Activated CD4-positive, alpha-beta T cell treated with anti-CD3 and anti-CD28 coated beads, Interleukin-2, amount 50 U/mL, for 48 hours (primary cell): ENCODE measurements at regions not wholly inside any gene's neighbourhood (a gene's known extent, or its start where the extent isn't known, plus 50 kb on each side); places are given as distances from the start of the nearest gene placed in this dataset.
"Not testable (repeated sequence)": the region's sequence is repeated elsewhere in the genome, so short reads cannot be mapped to it uniquely, and the experiment has no call there.

ENCODE experiments used
- DNase-seq, 2 experiments: peaks; one replicate each; pipeline ENCODE4 v3.0.0-alpha.2; 2020

- no peak for DNase-seq
These were observed 739.1 kb upstream of the ATXN7L3B start for GRCh38 chr12:73798523-73798922.

GRCh38 chr12:73815072-73815645 lies 722.5 kb upstream of the ATXN7L3B start:
- no peak for DNase-seq

GRCh38 chr12:73817161-73817560 lies 720.5 kb upstream of the ATXN7L3B start:
- no peak for DNase-seq

- no peak for DNase-seq
These were observed 703.9 kb upstream of the ATXN7L3B start for GRCh38 chr12:73833746-73834145.

DNA sequence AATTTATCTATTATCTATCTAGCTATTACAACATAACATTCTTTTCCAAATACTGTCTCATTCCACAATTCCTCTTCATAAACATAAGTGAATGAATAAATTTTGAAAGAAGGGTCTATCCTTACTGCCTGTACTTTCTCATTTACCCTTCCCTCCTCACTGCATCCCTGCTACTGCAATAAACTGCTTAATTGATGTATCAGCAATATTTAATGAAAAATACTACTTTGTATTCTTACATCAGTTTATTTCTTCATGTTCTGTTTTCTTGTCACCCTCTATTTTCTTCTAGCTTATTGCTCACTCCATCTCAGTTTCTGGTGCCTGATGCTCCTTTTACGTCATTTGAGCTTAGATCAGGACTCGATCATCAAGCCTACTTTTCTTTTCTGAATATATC lies 695.7 kb upstream of the ATXN7L3B start:
- DNase-seq: no peak

DNA sequence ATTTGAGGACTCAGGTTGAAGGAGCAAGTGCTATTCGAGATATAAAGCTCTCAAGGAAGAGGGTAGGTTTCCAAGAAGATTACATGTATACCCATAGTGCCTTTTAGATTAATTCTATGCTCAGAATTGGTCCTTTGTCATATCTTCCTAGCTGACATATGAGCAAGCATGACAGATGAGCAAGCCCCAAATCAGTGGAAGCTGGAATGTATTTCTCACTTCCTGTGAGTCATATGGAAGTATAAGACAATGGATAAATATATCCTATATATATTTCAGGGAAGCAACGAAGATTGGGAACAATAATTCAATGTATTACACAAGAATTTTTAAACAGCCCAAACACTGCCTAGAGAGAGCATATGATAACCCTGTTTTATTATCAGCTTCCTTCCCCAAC lies 674.1 kb upstream of the ATXN7L3B start:
- no peak for DNase-seq

GRCh38 chr12:73867147-73867546 lies 670.5 kb upstream of the ATXN7L3B start:
- no peak for DNase-seq

GRCh38 chr12:73877291-73877690 lies 660.3 kb upstream of the ATXN7L3B start:
- DNase-seq: not testable (repeated sequence)

GRCh38 chr12:73892201-73892600 lies 645.4 kb upstream of the ATXN7L3B start:
- no peak for DNase-seq

- no peak for DNase-seq
These were observed 639.0 kb upstream of the ATXN7L3B start for GRCh38 chr12:73898645-73899044.

GRCh38 chr12:73902260-73902659 lies 635.4 kb upstream of the ATXN7L3B start:
- DNase-seq: no peak

DNA sequence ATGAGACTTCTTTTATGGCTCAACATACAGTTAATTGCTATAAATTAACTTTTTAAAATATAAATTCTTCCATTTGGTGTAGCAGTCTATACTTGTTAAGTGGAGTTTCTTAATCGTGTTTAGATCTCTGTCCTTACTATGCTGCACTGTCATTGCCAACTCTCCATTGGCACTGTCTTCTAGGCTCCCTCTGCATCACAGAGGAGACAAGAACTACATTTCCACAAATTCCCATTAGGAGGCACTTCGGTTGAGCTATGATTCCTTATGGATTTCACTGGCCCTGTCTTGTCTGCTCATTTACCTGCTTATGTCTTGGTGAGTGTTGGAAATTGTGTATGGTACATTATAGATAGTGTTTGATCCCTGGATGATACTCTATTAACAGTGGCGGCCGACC lies 630.9 kb upstream of the ATXN7L3B start:
- DNase-seq: no peak

GRCh38 chr12:73935817-73936216 lies 601.8 kb upstream of the ATXN7L3B start:
- no peak for DNase-seq

DNA sequence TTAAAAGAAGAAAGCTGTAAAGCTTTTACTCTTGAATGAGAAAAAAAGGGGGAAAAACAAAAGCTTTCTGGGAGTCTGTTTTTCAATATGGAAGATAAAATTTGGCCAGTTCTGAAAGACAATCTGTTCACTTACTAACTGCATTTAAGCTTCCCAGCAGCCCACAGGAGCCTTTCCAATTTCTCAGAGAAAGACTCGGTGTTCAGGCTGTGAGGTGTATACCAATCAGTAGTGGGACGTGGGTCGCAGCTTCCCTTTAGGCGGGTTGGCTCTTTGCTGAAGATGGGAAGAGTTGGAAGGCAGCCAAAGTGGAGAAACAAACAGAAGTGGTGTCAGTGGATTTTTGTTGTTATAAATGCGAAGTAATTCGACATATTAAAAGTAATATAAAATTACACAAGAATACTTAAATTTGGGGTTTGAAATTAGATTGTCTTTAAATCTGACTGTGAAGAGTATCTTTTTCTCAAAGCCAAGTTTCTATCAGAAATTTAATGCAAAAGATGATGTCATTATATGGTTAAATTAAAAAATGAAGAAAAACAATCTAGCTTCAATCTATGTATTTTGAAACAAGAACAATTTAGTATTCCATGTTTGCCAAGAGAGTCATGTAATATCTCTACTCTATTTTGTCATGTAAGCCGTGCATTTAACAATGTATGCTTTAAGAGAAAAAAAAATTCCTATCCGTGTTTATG lies 590.2 kb upstream of the ATXN7L3B start:
- DNase-seq: no peak

DNA sequence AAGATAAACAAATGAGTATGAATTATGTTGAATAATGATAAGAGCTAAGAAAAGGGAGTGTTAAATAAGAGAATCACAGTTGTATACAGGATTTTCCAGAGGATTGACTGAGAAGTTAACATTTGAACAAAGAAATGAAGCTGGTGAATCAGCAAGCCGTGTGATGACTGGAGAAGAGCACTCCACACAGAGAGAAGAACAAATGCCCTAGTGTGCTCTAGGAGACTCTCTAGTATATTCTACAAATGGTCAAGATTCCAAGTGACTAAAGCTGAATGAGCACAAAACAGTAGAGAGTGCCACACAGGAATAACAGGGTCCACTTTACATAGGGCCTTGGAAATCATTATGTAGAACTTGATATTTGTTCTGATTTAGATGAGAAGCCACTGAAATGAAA lies 587.1 kb upstream of the ATXN7L3B start:
- no peak for DNase-seq

GRCh38 chr12:73951956-73952703 lies 585.5 kb upstream of the ATXN7L3B start:
- no peak for DNase-seq

GRCh38 chr12:73964641-73965040 lies 573.0 kb upstream of the ATXN7L3B start:
- DNase-seq: no peak

GRCh38 chr12:73973486-73973885 lies 564.1 kb upstream of the ATXN7L3B start:
- DNase-seq: no peak

- no peak for DNase-seq
These were observed 553.1 kb upstream of the ATXN7L3B start for GRCh38 chr12:73984552-73984951.

DNA sequence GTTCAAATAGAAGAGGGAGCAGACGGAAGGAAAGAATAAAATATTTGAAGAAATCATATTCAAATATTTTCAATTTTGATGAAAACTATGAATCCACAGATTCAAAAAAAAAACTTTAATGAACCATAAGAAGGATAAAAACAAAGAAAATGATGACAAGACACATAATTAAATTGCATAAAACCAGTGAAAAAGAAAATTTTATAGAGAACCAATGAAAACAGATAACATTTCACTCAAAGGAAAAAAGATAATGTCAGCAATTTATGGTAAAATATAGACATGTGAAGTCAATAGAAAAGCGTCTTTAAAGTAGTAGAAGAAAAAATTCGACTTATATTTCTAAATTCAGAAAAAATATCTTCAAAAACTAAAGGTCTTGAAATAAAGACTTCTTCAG lies 546.5 kb upstream of the ATXN7L3B start:
- DNase-seq: no peak

DNA sequence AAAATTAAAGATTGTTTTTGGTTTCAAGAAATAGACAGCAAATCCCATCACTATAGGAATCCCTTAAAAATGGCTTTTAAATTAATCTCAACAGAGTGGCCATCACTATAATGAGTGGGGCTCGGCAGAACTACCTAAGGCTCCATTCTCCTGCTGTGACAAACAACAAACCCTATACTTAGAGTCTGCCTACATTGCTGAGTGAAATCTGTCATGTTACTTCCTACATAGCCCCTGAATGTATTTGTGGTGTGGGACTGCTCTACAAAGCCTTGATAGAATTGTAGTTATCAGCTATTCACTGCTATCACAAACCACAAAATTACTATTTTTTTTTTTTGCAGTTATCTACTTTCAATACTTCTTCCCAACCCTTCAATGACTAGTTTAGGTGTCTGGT lies 538.7 kb upstream of the ATXN7L3B start:
- DNase-seq: no peak

DNA sequence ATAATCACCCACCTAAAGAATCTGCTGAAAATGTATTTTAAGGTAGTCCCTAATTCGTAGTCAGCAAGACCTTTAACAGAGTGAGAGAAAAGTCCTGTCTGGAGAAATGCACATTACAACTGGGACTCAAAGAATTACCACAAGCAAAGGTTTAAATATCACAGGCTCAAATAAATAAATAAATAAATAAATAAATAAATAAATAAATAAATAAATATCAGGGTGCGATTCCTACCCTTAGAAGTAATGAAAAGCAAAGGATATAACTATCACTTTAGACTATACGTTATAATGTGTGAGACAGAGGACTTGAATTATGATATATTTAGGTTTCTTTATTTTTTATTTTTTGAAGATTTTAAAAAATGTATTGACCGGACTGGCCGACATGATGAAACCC lies 522.5 kb upstream of the ATXN7L3B start:
- no peak for DNase-seq

DNA sequence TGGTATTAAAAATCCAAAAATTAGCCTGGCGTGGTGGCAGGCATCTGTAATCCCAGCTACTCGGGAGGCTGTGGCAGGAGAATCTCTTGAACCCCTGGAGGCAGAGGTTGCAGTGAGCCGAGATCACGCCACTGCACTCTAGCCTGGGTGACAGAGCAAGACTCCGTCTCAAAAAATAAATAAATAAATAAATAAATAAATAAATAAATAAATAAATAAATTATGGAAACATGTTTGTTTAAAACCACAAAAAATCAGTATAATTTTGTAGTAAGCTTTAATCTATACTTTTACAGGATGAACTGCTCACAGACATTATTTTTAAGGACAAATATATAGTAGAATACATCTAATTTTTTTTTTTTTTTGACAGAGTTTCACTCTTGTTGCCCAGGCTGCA lies 521.3 kb upstream of the ATXN7L3B start:
- not testable (repeated sequence) for DNase-seq

GRCh38 chr12:74018849-74019248 lies 518.8 kb upstream of the ATXN7L3B start:
- DNase-seq: no peak
